Endothelial cell of umbilical vein (primary cell): ENCODE measurements at regions not wholly inside any gene's neighbourhood (a gene's known extent, or its start where the extent isn't known, plus 50 kb on each side); places are given as distances from the start of the nearest gene placed in this dataset.

Source experiments
- BruUV-seq: library from RNA; stranded (reverse); fragments of 400-500 nt; replicated peaks from 2 replicates; lab custom pipeline; 2021; lab: Mats Ljungman, UMichigan
- CTCF ChIA-PET: fragments of 300-600, 350-600 bp; sonication (Branson Sonifier 250); formaldehyde crosslinking; loops from one replicate; lab custom pipeline; 2021; ENCODE audit warnings: antibody characterized with exemption, inconsistent platforms; lab: Charles Lee
- POLR2A ChIA-PET: fragments of 300-600, 350-600 bp; sonication (Branson Sonifier 250); formaldehyde crosslinking; loops from one replicate; lab custom pipeline; 2021; ENCODE audit warnings: antibody characterized with exemption, inconsistent platforms; lab: Charles Lee
- DNase-seq: peaks from one replicate; pipeline ENCODE4 v3.0.0-alpha.2; 2011; ENCODE audit warnings: low read depth, low spot score
- FAIRE-seq: peaks from 2 replicates; lab custom pipeline; 2011; peaks lifted over from hg19 to GRCh38; lab: Jason Lieb, UNC
- H2AFZ ChIP-seq: 2 replicates; pipeline ENCODE4 v1.6.0; 2012; ENCODE audit warnings: low read depth, low read length, control low read depth, inconsistent platforms
- H3K27ac ChIP-seq: 2 replicates; pipeline ENCODE4 v1.5.1; 2011; ENCODE audit warnings: low read depth, mild to moderate bottlenecking, control low read depth, low read length, moderate library complexity; ENCODE audit not compliant: insufficient read depth
- H3K27me3 ChIP-seq, 2 experiments: 2 replicates each; pipeline versions ENCODE4 v1.6.0 to v1.6.1; 2011; ENCODE audit warnings: low read length in 2 of 2, mixed read lengths in 1 of 2; ENCODE audit not compliant: control insufficient read depth in 2 of 2, insufficient read depth in 2 of 2
- H3K36me3 ChIP-seq, 2 experiments: 2 replicates in 1 of 2; 3 replicates in 1 of 2; pipeline ENCODE4 v1.5.1; 2011; ENCODE audit warnings: low read length in 2 of 2, mild to moderate bottlenecking in 1 of 2, moderate library complexity in 1 of 2; ENCODE audit not compliant: control insufficient read depth in 2 of 2, insufficient read depth in 2 of 2; ENCODE audit errors: extremely low read depth in 1 of 2
- H3K4me1 ChIP-seq: 3 replicates; pipeline ENCODE4 v1.5.1; 2011; ENCODE audit warnings: mild to moderate bottlenecking, low read length; ENCODE audit not compliant: control insufficient read depth, insufficient read depth; ENCODE audit errors: extremely low read depth
- H3K4me2 ChIP-seq: 2 replicates; pipeline ENCODE4 v1.6.1; 2011; ENCODE audit warnings: low read length, control low read depth, mixed read lengths; ENCODE audit not compliant: insufficient read depth
- H3K4me3 ChIP-seq, 3 experiments: fragments of 200-600 bp in 1 of 3; sonication (generic), shearing (Covaris generic) in 1 of 3; replicated peaks in 1 of 3; 2 replicates each; pipeline ENCODE4 v1.5.1; 2011 to 2016; ENCODE audit warnings: control low read depth in 3 of 3, low read length in 3 of 3, mild to moderate bottlenecking in 2 of 3, inconsistent platforms in 1 of 3, low read depth in 1 of 3, moderate library complexity in 1 of 3; ENCODE audit not compliant: insufficient read depth in 1 of 3
- H3K79me2 ChIP-seq: 2 replicates; pipeline ENCODE4 v1.6.0; 2012; ENCODE audit warnings: low read length, inconsistent platforms; ENCODE audit not compliant: control insufficient read depth, insufficient read depth
- H3K9ac ChIP-seq: replicated peaks from 2 replicates; pipeline ENCODE3; 2011; ENCODE audit warnings: low read length, control low read depth; ENCODE audit not compliant: insufficient read depth; ENCODE audit errors: extremely low read depth
- H3K9me1 ChIP-seq: replicated peaks from 3 replicates; pipeline ENCODE4 v1.6.0; 2011; ENCODE audit warnings: mild to moderate bottlenecking, low read length; ENCODE audit not compliant: control insufficient read depth, insufficient read depth; ENCODE audit errors: extremely low read depth
- H3K9me3 ChIP-seq: replicated peaks from 2 replicates; pipeline ENCODE4 v1.5.1; 2012; ENCODE audit warnings: low read length, inconsistent platforms; ENCODE audit not compliant: control insufficient read depth, insufficient read depth
- H4K20me1 ChIP-seq: replicated peaks from 2 replicates; pipeline ENCODE3; 2011; ENCODE audit warnings: mild to moderate bottlenecking, low read length; ENCODE audit not compliant: control insufficient read depth, insufficient read depth; ENCODE audit errors: extremely low read depth
- CTCF ChIP-seq, 2 donors: IDR thresholded peaks; 1 replicate in 1 of 2; 2 replicates in 1 of 2; pipeline ENCODE4 v1.5.1; 2011; ENCODE audit warnings: low read length in 2 of 2, mild to moderate bottlenecking in 2 of 2, moderate library complexity in 2 of 2, control low read depth in 1 of 2, inconsistent platforms in 1 of 2, low read depth in 1 of 2; ENCODE audit not compliant: insufficient read depth in 1 of 2; ENCODE audit errors: extremely low read depth in 1 of 2
- EZH2 ChIP-seq: IDR thresholded peaks from 2 replicates; pipeline ENCODE4 v1.6.1; 2012; ENCODE audit warnings: borderline replicate concordance, low read depth, mild to moderate bottlenecking, moderate library complexity, low read length, inconsistent platforms; ENCODE audit not compliant: severe bottlenecking
- FOS ChIP-seq: IDR thresholded peaks from 2 replicates; pipeline ENCODE4 v1.6.1; 2011; ENCODE audit warnings: mild to moderate bottlenecking, low read length, moderate library complexity, borderline replicate concordance; ENCODE audit not compliant: insufficient read depth
- GATA2 ChIP-seq: IDR thresholded peaks from 2 replicates; pipeline ENCODE4 v1.7.0; 2011; ENCODE audit warnings: low read depth, mild to moderate bottlenecking, moderate library complexity, mixed read lengths, low read length; ENCODE audit not compliant: insufficient read length, insufficient read depth
- JUN ChIP-seq: IDR thresholded peaks from 2 replicates; pipeline ENCODE4 v1.6.1; 2011; ENCODE audit warnings: borderline replicate concordance, low read depth; ENCODE audit not compliant: insufficient read length, insufficient read depth
- MAX ChIP-seq: IDR thresholded peaks from 2 replicates; pipeline ENCODE4 v1.6.1; 2011; ENCODE audit not compliant: insufficient read depth, insufficient read length
- MYC ChIP-seq: IDR thresholded peaks from one replicate; pipeline ENCODE4 v1.6.1; 2011; ENCODE audit warnings: mild to moderate bottlenecking, low read depth, low read length
- POLR2A ChIP-seq: IDR thresholded peaks from 2 replicates; pipeline ENCODE4 v1.6.1; 2012; ENCODE audit warnings: low read depth, mild to moderate bottlenecking, control low read depth, low read length
- POLR2AphosphoS5 ChIP-seq: IDR thresholded peaks from 2 replicates; pipeline ENCODE4 v1.6.1; 2012; ENCODE audit warnings: low read depth, mild to moderate bottlenecking, control low read depth, low read length, moderate library complexity; ENCODE audit not compliant: insufficient read depth
- dilution Hi-C: fragments of 300-500 bp; cut with MboI; formaldehyde crosslinking; loops from one replicate; pipeline ENCODE4 v1.15.0; 2019; ENCODE audit warnings: low sequenced_read_pairs; ENCODE audit not compliant: extremely low pct_ligation_motif_present
- intact Hi-C: fragments of 100-400 bp; cut with micrococcal nuclease; formaldehyde crosslinking; loops from one replicate; pipeline ENCODE4 v1.10.0; 2022

DNA sequence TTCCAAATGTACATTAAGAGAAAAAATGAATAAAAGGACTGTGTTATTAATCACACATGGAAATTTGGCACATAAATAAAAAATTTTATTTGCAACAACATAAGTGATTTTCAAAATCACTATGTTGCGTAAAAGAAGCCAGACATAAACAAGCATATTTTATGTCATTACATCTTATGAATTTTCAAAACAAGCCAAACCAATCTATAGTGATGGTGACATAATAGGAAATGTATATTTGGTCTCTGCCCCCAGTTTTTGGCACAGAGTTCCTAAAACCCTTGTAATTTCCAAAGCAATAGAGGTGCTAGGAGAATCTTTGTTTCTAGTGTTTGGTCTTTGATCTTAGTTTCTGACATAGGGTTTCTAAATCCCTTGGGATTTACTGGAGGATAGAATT is 543.3 kb downstream of the ZBBX start:
- Histone ChIP-seq H3K4me1 (no peaks in the 10 kb centered on the region), H3K27ac (no peak overlapping the region), H3K4me3 (no peak overlapping the region), H3K9me3 (no peaks in the 10 kb centered on the region), H2AFZ (no peak overlapping the region), H3K9me1 (no peaks in the 10 kb centered on the region), H3K4me2 (no peak overlapping the region), H3K9ac (no peak overlapping the region), H4K20me1 (no peaks in the 10 kb centered on the region), H3K27me3 (no peaks in the 10 kb centered on the region), H3K79me2 (no peaks in the 10 kb centered on the region), H3K36me3 (no peaks in the 10 kb centered on the region)
- ChIA-PET CTCF (no interaction called here), POLR2A (no interaction called here)
- intact Hi-C loops: no loop called here
- DNase-seq: no peak
- dilution Hi-C loops: no loop called here
- no peak for FAIRE-seq
- TF ChIP-seq FOS (no peak), GATA2 (no peak), MAX (no peak), POLR2A (no peak), MYC (no peak), POLR2AphosphoS5 (no peak), CTCF (IDR thresholded peaks at IDR 0.05; ENCODE audit: extremely low read depth in 1 of 2, insufficient read depth in 1 of 2, low read depth in 1 of 2, low read length in 2 of 2) (no peak), JUN (no peak), EZH2 (no peak)
- BruUV-seq: no TSS peak
